ENCODE measurements at regions not wholly inside any gene's neighbourhood (a gene's known extent, or its start where the extent isn't known, plus 50 kb on each side); places are given as distances from the start of the nearest gene placed in this dataset.
A peak's percentile ranks its signal among the peaks of the same experiment; 100 is the strongest.

DNA sequence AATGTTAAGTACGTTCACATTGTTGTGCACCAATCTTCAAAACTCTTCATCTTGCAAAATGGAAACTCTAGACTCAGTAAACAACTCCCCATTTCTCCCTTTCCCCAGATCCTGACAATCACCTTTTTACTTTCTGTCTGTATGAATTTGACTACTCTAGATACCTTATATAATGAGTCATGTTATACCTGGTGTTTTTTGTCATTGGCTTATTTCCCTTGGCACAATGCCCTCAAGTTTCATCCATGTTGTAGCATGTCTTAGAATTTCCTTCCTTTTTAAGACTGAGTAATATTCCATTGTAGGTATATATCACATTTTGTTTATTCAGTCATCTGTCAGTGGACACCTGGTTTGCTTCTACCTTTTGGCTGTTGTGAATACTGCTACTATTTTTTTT is 399.5 kb downstream of the LMO4 start:
- Histone ChIP-seq H3K4me3 (no peak overlapping the region), H3K9me3 (replicated peaks) (no peaks in the 10 kb centered on the region), H3K4me1 (no peaks in the 10 kb centered on the region), H3K36me3 (no peaks in the 10 kb centered on the region), H3K27me3 (no peaks in the 10 kb centered on the region), H3K27ac (no peak overlapping the region)
- DNase-seq: no peak

DNA sequence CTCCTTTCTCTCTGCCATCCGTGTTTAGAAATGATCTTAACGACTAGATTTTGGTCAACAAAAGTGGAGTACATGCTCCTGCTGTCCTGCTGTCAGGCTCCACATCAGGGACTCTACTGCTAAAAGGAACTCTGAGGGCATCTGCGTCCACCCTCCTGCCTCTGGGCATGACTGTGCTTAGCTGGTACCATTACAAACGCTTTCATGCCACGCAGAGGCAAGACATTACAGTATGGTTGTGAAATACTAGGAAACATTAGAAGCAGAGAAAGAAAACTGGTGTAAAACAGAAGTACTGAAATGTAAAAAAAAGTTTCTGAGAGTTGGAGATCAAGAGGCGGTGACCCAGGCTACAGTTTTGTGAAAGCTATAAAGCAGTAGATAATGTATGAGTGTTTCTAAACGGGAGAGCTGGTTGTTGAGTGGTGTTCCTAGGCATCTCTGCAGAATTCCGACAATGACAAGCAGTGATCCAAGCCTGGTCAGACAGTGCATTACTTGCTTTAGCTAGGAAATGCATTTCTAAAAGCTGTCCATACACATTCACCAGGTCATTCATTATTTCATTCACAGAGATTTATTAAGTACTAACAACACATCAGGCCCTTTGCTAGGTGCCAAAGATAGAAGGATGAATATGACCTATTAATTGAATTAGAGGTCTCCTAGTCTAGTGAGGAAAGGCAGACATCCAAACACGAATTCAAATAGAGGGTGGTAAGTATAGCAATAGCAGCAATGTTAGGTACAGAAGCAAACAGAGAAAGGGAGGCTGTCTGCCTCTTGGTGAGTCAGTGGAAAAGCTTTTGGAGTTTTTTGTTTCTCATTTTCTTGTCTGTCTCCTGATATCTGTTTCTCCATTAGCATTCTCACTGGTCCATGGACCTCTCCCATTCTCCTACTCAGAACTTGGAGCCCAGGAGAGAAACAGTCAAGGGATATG is 401.9 kb downstream of the LMO4 start:
- H3K27me3 ChIP-seq: no peaks in the 10 kb centered on the region
- H3K4me3 ChIP-seq: no peak overlapping the region
- no peak overlapping the region for H3K27ac ChIP-seq
- no peak for DNase-seq
- no peaks in the 10 kb centered on the region for H3K36me3 ChIP-seq
- H3K9me3 ChIP-seq (replicated peaks): no peaks in the 10 kb centered on the region
- no peaks in the 10 kb centered on the region for H3K4me1 ChIP-seq

DNA sequence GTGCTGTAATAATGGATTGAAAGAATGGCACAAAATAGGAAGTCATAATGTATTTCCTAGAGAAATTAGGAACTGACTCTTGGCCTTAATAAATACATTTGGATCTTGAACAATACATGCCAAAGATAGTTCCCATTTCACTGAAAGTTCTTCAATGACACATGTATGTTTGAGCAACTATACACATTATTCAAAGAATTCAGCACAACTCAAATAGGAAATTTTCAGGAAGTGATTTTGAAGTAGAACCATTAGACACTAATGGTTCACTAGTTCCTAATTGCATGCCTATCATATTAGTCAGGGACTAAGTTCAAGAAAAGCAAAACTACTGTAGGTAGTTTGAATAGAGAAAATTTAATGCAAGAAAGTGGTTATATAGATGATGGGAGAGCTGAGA is 404.7 kb downstream of the LMO4 start:
- Histone ChIP-seq H3K27ac (no peak overlapping the region), H3K36me3 (no peaks in the 10 kb centered on the region), H3K4me1 (no peaks in the 10 kb centered on the region), H3K4me3 (no peak overlapping the region), H3K9me3 (replicated peaks) (no peaks in the 10 kb centered on the region), H3K27me3 (no peaks in the 10 kb centered on the region)
- no peak for DNase-seq

DNA sequence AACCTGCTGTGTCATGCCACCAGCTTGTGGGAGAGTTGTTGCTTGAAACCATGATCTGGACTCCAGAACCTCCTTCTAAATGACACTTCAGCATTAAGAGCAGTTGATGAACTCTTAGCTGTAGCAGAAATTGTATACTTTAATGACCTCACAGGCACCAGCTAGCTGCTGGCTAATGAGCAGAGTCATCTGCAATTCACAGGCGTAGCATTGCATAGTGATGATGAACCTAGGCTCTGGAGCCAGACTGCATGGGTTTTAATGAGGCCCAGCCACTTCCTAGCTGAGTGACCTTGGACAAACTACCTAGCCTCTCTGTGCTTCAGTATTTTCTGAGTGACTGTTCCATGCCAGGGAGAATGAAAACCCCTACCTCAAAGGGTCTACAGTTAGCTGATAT is 407.1 kb downstream of the LMO4 start:
- H3K4me3 ChIP-seq: no peak overlapping the region
- H3K36me3 ChIP-seq: no peaks in the 10 kb centered on the region
- no peak overlapping the region for H3K27ac ChIP-seq
- no peaks in the 10 kb centered on the region for H3K4me1 ChIP-seq
- H3K27me3 ChIP-seq: no peaks in the 10 kb centered on the region
- H3K9me3 ChIP-seq (replicated peaks): no peaks in the 10 kb centered on the region
- DNase-seq: no peak

DNA sequence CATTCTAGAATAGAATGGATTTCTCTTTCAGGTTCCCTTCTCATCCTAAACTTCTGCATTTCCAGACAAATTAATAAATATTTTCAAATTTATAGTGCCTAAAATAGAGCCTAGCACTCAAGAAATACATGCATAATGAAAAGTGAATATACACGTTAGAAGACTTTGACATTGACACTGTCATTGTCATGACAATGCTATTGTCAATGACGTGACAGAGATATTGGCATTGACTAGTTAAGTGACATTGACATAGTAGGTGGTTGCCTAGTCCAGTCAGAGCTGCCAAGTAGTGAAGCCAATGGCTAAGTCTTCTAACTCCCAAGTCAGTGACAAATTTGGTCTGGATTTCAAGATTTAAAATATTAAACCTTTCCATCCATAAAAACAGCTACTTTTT is 410.5 kb downstream of the LMO4 start:
- H3K36me3 ChIP-seq: no peaks in the 10 kb centered on the region
- no peaks in the 10 kb centered on the region; the same call in 1 of the 2 replicates for H3K9me3 ChIP-seq (replicated peaks)
- no peak overlapping the region for H3K27ac ChIP-seq
- H3K4me1 ChIP-seq: peaks cover 20% of the 10 kb centered on the region
- H3K4me3 ChIP-seq: no peak overlapping the region
- DNase-seq: no peak
- H3K27me3 ChIP-seq: no peaks in the 10 kb centered on the region

DNA sequence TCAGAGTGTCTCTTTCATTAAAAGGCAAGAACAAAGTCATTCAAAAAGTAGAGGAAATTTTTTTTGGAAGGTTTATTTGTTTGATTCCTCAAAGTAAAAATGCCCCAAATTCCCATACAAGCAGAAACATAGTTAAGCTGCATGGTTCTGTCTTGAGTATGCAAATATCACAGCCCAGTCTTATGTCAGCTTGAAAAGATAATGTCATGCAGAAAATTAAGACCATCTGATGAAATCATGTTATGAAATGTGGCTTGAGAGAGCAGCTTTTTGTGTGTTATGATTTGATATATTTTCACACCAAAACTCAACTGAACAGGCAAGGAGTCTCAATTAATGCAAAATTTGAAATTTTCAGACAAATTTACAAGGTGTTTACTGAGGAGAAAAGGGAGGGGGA is 411.0 kb downstream of the LMO4 start:
- peaks cover 26% of the 10 kb centered on the region for H3K4me1 ChIP-seq
- no peak for DNase-seq
- H3K27ac ChIP-seq: no peak overlapping the region
- no peaks in the 10 kb centered on the region for H3K27me3 ChIP-seq
- no peak overlapping the region for H3K4me3 ChIP-seq
- no peaks in the 10 kb centered on the region; the same call in 1 of the 2 replicates for H3K9me3 ChIP-seq (replicated peaks)
- no peaks in the 10 kb centered on the region for H3K36me3 ChIP-seq

DNA sequence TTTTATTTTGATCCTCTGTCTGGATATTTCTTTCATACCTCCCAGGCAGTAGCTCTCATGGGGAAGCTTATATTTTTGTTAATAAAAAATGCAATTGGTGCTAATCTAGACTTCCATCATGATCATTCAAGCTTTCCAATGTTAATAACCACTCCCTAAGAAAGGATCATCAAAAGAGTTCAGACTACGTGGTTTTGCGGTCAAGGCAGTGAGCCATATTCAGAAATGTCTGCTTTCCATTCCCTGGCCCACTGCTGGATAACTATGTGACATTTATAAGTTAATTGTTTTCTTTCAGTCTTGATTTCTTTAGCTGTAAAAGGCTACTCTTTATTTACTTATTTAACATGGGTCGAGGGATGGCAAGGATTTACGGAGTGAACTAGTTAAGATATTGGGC is 414.6 kb downstream of the LMO4 start:
- Histone ChIP-seq H3K27ac (no peak overlapping the region), H3K4me3 (no peak overlapping the region), H3K36me3 (no peaks in the 10 kb centered on the region), H3K27me3 (no peaks in the 10 kb centered on the region), H3K9me3 (replicated peaks) (no peaks in the 10 kb centered on the region; the same call in 1 of the 2 replicates), H3K4me1 (peaks cover 29% of the 10 kb centered on the region)
- DNase-seq: peak in 1 of 2 experiments; percentile 17

DNA sequence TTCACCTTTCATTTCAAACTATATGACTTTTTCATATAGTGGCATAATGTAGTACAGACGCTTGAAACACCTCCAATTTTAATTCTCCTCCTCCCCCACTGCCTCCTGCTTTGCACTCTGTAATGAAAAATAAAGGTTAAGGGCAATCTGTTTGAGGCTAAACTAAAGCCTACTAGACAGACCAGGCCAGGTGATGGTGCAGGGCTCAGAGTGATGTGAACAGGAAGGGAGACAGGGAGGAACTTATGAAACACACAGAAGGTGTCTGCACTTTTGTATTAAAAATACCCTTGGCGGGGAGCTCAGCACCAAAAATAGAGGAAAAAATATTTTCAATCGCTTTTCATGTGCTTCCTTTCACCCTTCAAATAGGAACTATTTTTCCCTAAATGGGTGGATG is 415.4 kb downstream of the LMO4 start:
- no peaks in the 10 kb centered on the region for H3K27me3 ChIP-seq
- no peaks in the 10 kb centered on the region for H3K36me3 ChIP-seq
- no peak overlapping the region for H3K4me3 ChIP-seq
- H3K9me3 ChIP-seq (replicated peaks): no peaks in the 10 kb centered on the region; the same call in 1 of the 2 replicates
- peak; percentile 31 to 61 for DNase-seq
- no peak overlapping the region for H3K27ac ChIP-seq
- peaks cover 29% of the 10 kb centered on the region for H3K4me1 ChIP-seq

DNA sequence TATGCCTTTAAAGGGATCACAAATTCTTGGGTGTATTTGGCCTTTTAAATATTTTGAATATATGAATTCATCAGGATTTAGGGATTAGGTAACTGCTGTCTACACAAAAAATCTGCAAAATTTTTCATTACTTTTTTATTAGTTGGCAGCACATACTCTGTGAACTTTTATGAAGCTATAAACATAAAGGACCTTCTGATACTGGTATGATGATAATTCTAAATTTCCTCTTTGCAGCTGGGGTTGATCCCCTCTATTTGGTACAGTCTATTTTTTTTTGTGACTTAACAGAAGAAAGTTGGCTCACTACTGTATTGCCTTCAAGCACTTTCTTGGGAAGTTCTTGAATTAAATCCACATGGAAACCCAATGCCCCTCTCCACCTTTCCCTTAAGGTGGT is 416.1 kb downstream of the LMO4 start:
- Histone ChIP-seq H3K9me3 (replicated peaks) (no peaks in the 10 kb centered on the region; the same call in 1 of the 2 replicates), H3K27ac (no peak overlapping the region), H3K36me3 (no peaks in the 10 kb centered on the region), H3K4me3 (no peak overlapping the region), H3K4me1 (peaks cover 29% of the 10 kb centered on the region), H3K27me3 (no peaks in the 10 kb centered on the region)
- no peak for DNase-seq

DNA sequence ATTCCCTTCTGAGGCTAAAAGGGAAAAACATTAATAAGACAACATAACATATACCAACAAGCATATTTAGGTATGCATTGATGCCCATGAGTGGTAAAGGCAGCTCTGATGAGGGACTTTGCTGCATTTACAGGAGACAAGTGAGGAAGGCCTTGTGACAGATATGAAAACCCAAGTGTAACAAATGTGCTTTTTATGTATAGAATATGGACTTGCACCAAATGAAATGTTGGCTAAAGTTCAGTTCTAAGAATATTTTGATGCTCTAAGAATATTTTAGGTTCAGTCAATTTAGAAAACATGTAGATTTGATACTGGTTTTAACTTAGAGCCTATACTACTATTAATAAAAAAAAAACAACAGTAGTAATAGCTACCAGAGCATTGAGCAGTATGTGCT is 424.7 kb downstream of the LMO4 start:
- Histone ChIP-seq H3K4me3 (no peak overlapping the region), H3K27ac (no peak overlapping the region), H3K4me1 (peaks cover 4% of the 10 kb centered on the region; the same call in 1 of the 2 replicates), H3K36me3 (no peaks in the 10 kb centered on the region), H3K27me3 (no peaks in the 10 kb centered on the region), H3K9me3 (replicated peaks) (no peaks in the 10 kb centered on the region)
- no peak for DNase-seq

DNA sequence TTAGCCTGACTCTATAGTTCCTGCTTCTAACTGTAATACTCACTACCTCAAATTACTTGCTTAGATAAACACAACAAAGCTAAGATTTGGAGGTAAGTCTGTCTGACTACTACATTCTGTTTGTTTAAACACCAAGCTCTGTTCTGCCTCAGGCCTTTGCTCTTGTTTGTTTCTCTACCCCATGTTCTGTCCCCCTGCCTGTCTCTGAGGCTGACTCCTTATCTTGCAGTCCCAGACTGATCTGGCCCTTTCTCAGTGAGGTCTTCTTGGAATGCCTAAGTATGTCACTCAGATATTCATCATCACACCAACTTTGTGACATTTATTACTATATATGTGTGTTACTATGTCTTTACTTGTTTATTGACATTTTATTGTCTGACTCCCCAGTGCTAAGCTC is 425.5 kb downstream of the LMO4 start:
- Histone ChIP-seq H3K27me3 (no peaks in the 10 kb centered on the region), H3K4me1 (peaks cover 4% of the 10 kb centered on the region; the same call in 1 of the 2 replicates), H3K36me3 (no peaks in the 10 kb centered on the region), H3K4me3 (no peak overlapping the region), H3K9me3 (replicated peaks) (no peaks in the 10 kb centered on the region), H3K27ac (no peak overlapping the region)
- DNase-seq: no peak

DNA sequence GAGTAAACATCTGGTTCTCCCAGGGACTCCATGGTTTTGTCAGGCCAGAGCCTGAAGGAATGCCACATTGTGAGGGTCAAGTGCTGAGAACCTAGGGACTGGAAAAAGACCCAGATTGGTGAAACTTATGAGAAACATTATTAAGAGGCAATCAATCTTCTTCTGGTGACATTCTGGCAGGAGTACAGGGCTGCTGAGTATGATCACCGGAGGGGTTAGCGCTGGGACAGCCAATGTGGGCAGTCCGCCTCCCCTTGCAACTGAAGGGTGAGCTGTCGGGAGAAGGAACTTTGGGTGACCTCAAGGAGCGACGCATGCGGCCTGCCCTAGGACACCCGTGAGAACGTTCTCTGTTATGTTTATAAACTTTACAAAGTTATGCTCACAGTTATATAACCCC is 429.0 kb downstream of the LMO4 start:
- Histone ChIP-seq H3K9me3 (replicated peaks) (no peaks in the 10 kb centered on the region), H3K27me3 (no peaks in the 10 kb centered on the region), H3K4me1 (no peaks in the 10 kb centered on the region; the same call in 1 of the 2 replicates)

DNA sequence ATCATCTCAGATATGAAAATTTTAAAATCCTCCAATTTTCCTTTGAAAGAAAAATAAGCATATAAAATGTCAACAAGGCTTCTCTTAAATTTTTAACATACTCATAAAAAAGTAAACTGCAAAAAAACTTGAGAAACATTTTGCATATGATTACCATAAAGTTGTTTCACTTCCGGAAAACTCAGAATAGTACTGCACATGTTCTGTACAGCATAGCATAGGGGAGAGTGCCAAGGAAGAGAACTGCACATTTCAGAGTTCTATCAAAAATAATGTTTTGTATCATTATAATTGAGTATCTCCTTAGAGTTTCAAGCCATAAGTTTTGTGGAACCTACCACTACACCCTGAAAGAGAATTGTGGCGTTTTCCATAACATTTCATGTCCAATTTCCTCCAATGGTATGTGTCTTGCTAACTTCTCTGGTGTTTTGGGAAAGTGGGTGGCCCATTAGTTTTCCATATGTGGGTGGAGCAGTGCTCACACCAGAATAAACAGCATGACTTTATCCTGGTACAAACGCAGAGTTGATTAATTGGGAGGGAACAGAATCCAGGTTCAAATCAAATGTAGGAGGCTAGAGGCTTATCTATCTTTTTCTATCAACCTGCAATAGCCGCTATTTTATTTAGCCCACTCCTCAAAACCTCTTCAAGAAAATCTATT is 430.9 kb downstream of the LMO4 start:
- Histone ChIP-seq H3K4me1 (no peaks in the 10 kb centered on the region), H3K27ac (no peak overlapping the region), H3K4me3 (no peak overlapping the region), H3K27me3 (no peaks in the 10 kb centered on the region), H3K36me3 (no peaks in the 10 kb centered on the region), H3K9me3 (replicated peaks) (no peaks in the 10 kb centered on the region)
- DNase-seq: no peak

More for the DNA sequence above, 429.0 kb downstream of the LMO4 start:
- DNase-seq: no peak
- no peaks in the 10 kb centered on the region for H3K36me3 ChIP-seq
- no peak overlapping the region for H3K27ac ChIP-seq
- no peak overlapping the region for H3K4me3 ChIP-seq

DNA sequence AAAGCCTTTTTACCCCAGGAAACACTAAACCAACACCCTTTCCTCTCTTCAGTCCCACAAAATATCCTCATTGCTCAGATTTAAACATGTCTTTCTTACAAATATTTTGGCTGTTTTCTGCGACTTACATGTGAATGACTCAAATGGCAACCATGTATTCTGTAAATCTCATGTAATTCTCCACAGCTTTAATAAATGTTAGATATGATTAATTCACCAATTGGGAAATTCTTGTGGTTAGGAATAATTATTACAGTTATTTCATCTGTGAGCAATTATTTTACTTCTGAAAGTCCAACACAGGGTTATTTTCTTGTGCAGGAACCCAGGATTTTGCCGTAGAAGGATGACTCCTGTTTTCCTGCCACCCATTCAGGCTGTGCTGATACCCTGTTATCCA is 431.5 kb downstream of the LMO4 start:
- no peaks in the 10 kb centered on the region for H3K9me3 ChIP-seq (replicated peaks)
- H3K36me3 ChIP-seq: no peaks in the 10 kb centered on the region
- no peaks in the 10 kb centered on the region for H3K4me1 ChIP-seq
- no peak overlapping the region for H3K4me3 ChIP-seq
- no peak overlapping the region for H3K27ac ChIP-seq
- no peaks in the 10 kb centered on the region for H3K27me3 ChIP-seq
- DNase-seq: no peak

DNA sequence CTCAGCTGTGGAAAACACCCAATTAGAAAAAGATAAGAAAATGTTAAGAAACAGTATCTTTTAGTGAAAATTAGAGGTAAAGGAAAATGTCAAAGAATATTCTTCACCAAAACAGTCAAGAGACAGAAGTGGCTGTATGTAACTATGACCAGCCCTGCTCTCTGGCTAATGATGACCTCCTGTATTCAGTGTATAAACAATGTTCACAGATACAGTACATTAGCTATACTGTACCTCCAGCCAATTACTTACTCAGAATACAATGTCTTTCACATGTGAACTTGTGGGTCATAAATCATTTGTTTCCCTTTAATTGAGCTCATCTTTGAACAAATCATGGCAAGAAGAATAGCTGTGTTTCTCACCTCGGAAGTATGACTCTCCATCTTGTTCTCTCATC is 432.0 kb downstream of the LMO4 start:
- H3K27me3 ChIP-seq: no peaks in the 10 kb centered on the region
- no peaks in the 10 kb centered on the region for H3K36me3 ChIP-seq
- no peaks in the 10 kb centered on the region for H3K9me3 ChIP-seq (replicated peaks)
- no peaks in the 10 kb centered on the region for H3K4me1 ChIP-seq
- no peak overlapping the region for H3K4me3 ChIP-seq
- H3K27ac ChIP-seq: no peak overlapping the region
- DNase-seq: no peak

Data from SJCRH30 (cell line).